ENCODE measurements at regions not wholly inside any gene's neighbourhood (a gene's known extent, or its start where the extent isn't known, plus 50 kb on each side); places are given as distances from the start of the nearest gene placed in this dataset.

DNA sequence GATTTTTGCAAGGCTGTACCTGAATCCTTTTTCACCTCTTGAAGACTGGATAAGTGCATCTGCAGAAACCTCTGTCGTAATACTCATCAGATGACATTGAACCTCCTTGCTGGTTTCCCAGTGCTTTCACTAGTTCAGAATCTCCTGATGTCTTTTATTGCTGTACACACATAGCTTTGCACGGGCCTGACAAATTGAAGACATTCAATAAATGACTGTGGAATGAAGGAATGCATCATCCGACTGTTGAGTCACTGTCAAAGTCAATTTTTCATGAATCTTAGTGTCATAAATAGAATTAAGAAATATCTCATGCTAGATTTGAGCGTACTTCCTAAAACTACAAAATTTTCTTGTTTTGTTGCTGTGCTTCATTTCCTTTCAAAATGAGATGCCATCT, 598.2 kb upstream of the MAP3K7 start:
- H3K4me3 ChIP-seq (ENCODE audit: low read depth, low read length), result no peak overlapping the region
- no peak overlapping the region for H3K27ac ChIP-seq
- TF ChIP-seq, protein P1, sequence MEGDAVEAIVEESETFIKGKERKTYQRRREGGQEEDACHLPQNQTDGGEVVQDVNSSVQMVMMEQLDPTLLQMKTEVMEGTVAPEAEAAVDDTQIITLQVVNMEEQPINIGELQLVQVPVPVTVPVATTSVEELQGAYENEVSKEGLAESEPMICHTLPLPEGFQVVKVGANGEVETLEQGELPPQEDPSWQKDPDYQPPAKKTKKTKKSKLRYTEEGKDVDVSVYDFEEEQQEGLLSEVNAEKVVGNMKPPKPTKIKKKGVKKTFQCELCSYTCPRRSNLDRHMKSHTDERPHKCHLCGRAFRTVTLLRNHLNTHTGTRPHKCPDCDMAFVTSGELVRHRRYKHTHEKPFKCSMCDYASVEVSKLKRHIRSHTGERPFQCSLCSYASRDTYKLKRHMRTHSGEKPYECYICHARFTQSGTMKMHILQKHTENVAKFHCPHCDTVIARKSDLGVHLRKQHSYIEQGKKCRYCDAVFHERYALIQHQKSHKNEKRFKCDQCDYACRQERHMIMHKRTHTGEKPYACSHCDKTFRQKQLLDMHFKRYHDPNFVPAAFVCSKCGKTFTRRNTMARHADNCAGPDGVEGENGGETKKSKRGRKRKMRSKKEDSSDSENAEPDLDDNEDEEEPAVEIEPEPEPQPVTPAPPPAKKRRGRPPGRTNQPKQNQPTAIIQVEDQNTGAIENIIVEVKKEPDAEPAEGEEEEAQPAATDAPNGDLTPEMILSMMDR (IDR thresholded peaks at IDR 0.05; ENCODE audit: low read depth, low read length, missing control alignments), result no peak
- H3K36me3 ChIP-seq (replicated peaks), result no peaks in the 10 kb centered on the region
- DNase-seq, result no peak
- in situ Hi-C loops (cut with HindIII; ENCODE audit: low pct_ligation_motif_present, low sequenced_read_pairs), result no loop called here
- no peaks in the 10 kb centered on the region for H3K27me3 ChIP-seq (replicated peaks)

DNA sequence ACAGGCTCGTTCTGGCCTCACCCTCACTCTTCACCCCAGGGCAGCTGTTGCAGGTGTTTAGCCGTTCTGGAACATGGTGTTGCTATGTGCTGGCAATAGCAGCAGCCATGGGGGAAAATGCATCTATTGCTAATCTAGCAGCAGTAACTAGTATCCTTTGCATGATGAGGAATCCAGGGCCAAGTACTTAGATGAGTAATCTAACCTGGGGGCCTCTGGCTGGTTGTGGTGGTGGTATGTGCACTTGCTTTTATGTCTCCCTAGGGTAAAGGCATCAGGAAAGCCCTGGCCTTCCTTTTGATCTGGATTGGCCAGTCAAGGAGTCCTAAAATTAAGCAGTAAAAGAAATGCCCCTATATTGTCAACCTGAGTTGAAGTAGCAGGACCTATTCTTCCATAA, 594.5 kb upstream of the MAP3K7 start:
- no peak overlapping the region for H3K4me3 ChIP-seq (ENCODE audit: low read depth, low read length)
- H3K36me3 ChIP-seq (replicated peaks), result no peaks in the 10 kb centered on the region
- no peak for DNase-seq
- in situ Hi-C loops (cut with HindIII; ENCODE audit: low pct_ligation_motif_present, low sequenced_read_pairs), result no loop called here
- H3K27me3 ChIP-seq (replicated peaks), result no peaks in the 10 kb centered on the region
- H3K27ac ChIP-seq, result no peak overlapping the region
- TF ChIP-seq, protein P1 (IDR thresholded peaks at IDR 0.05; ENCODE audit: low read depth, low read length, missing control alignments), result no peak

DNA sequence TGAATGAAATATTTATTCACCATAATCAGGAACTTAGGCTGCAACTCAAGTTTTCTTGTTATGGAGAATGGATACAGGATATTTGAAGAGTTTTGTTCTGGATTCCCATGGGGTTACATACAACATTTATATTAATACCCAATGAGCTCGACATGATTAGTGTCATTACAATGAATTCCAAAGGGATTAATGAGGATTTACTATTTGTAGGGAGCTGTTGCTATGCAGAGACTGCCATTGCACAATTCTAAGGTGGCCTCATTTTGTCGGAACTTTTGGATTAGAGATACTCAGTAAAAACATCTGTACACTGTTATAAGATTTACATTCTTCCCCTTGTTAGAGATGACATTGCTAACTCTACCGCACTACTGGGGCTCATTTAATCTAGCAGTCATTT, 586.8 kb upstream of the MAP3K7 start:
- in situ Hi-C loops (cut with HindIII; ENCODE audit: low pct_ligation_motif_present, low sequenced_read_pairs), result no loop called here
- H3K4me3 ChIP-seq (ENCODE audit: low read depth, low read length), result no peak overlapping the region
- DNase-seq, result no peak
- no peak overlapping the region for H3K27ac ChIP-seq
- no peaks in the 10 kb centered on the region for H3K36me3 ChIP-seq (replicated peaks)
- TF ChIP-seq, protein P1 (IDR thresholded peaks at IDR 0.05; ENCODE audit: low read depth, low read length, missing control alignments), result no peak
- H3K27me3 ChIP-seq (replicated peaks), result no peaks in the 10 kb centered on the region

GRCh38 chr6:91173186-91173585, 586.3 kb upstream of the MAP3K7 start:
- Histone ChIP-seq H3K27me3 (replicated peaks) (no peaks in the 10 kb centered on the region), H3K36me3 (replicated peaks) (no peaks in the 10 kb centered on the region), H3K4me3 (ENCODE audit: low read depth, low read length) (no peak overlapping the region), H3K27ac (no peak overlapping the region)
- no peak for DNase-seq
- in situ Hi-C loops (cut with HindIII; ENCODE audit: low pct_ligation_motif_present, low sequenced_read_pairs), result no loop called here
- TF ChIP-seq, protein P1 (IDR thresholded peaks at IDR 0.05; ENCODE audit: low read depth, low read length, missing control alignments), result no peak

GRCh38 chr6:91171754-91172462, 585.0 kb upstream of the MAP3K7 start:
- TF ChIP-seq, protein P1 (IDR thresholded peaks at IDR 0.05; ENCODE audit: low read depth, low read length, missing control alignments), result no peak
- Histone ChIP-seq H3K4me3 (ENCODE audit: low read depth, low read length) (no peak overlapping the region), H3K27me3 (replicated peaks) (no peaks in the 10 kb centered on the region), H3K36me3 (replicated peaks) (no peaks in the 10 kb centered on the region), H3K27ac (no peak overlapping the region)
- no peak for DNase-seq
- in situ Hi-C loops (cut with HindIII; ENCODE audit: low pct_ligation_motif_present, low sequenced_read_pairs), result no loop called here

GRCh38 chr6:91167846-91168245, 581.0 kb upstream of the MAP3K7 start:
- DNase-seq, result no peak
- no peak overlapping the region for H3K27ac ChIP-seq
- H3K4me3 ChIP-seq (ENCODE audit: low read depth, low read length), result no peak overlapping the region
- H3K27me3 ChIP-seq (replicated peaks), result no peaks in the 10 kb centered on the region
- TF ChIP-seq, protein P1 (IDR thresholded peaks at IDR 0.05; ENCODE audit: low read depth, low read length, missing control alignments), result peak; percentile 57
- in situ Hi-C loops (cut with HindIII; ENCODE audit: low pct_ligation_motif_present, low sequenced_read_pairs), result no loop called here
- H3K36me3 ChIP-seq (replicated peaks), result no peaks in the 10 kb centered on the region

Measured in brain microvascular endothelial cell (primary cell).